ENCODE measurements at regions not wholly inside any gene's neighbourhood (a gene's known extent, or its start where the extent isn't known, plus 50 kb on each side); places are given as distances from the start of the nearest gene placed in this dataset.
"Not testable (repeated sequence)": the region's sequence is repeated elsewhere in the genome, so short reads cannot be mapped to it uniquely, and the experiment has no call there.

GRCh38 chr4:101730291-101731117 is 60.0 kb upstream of the BANK1 start:
- DNase-seq (ENCODE audit: low spot score): peak; percentile 55

GRCh38 chr4:101727238-101727637 is 63.3 kb upstream of the BANK1 start:
- DNase-seq (ENCODE audit: low spot score): no peak

- DNase-seq (ENCODE audit: low spot score): no peak
These were observed 66.4 kb upstream of the BANK1 start for GRCh38 chr4:101724093-101724492.

- DNase-seq (ENCODE audit: low spot score): no peak
These were observed 71.7 kb upstream of the BANK1 start for GRCh38 chr4:101718810-101719209.

- no peak for DNase-seq (ENCODE audit: low spot score)
These were observed 78.8 kb upstream of the BANK1 start for GRCh38 chr4:101711590-101712260.

- DNase-seq (ENCODE audit: low spot score): no peak
These were observed 79.7 kb upstream of the BANK1 start for GRCh38 chr4:101710806-101711205.

- DNase-seq (ENCODE audit: low spot score): no peak
These were observed 82.1 kb upstream of the BANK1 start for GRCh38 chr4:101708293-101709039.

GRCh38 chr4:101707596-101707995 is 82.9 kb upstream of the BANK1 start:
- DNase-seq (ENCODE audit: low spot score): no peak

GRCh38 chr4:101706535-101707057 is 83.9 kb upstream of the BANK1 start:
- no peak for DNase-seq (ENCODE audit: low spot score)

- DNase-seq (ENCODE audit: low spot score): no peak
These were observed 89.0 kb upstream of the BANK1 start for GRCh38 chr4:101701551-101701950.

- DNase-seq (ENCODE audit: low spot score): no peak
These were observed 90.9 kb upstream of the BANK1 start for GRCh38 chr4:101699441-101700124.

- no peak for DNase-seq (ENCODE audit: low spot score)
These were observed 93.3 kb upstream of the BANK1 start for GRCh38 chr4:101697266-101697665.

- DNase-seq (ENCODE audit: low spot score): no peak
These were observed 94.1 kb upstream of the BANK1 start for GRCh38 chr4:101696276-101697010.

GRCh38 chr4:101695176-101695575 is 95.4 kb upstream of the BANK1 start:
- no peak for DNase-seq (ENCODE audit: low spot score)

GRCh38 chr4:101694403-101694802 is 96.1 kb upstream of the BANK1 start:
- DNase-seq (ENCODE audit: low spot score): not testable (repeated sequence)

- DNase-seq (ENCODE audit: low spot score): no peak
These were observed 96.6 kb upstream of the BANK1 start for GRCh38 chr4:101693842-101694398.

GRCh38 chr4:101689220-101689619 is 101.3 kb upstream of the BANK1 start:
- DNase-seq (ENCODE audit: low spot score): no peak

- no peak for DNase-seq (ENCODE audit: low spot score)
These were observed 105.4 kb upstream of the BANK1 start for GRCh38 chr4:101685126-101685525.

GRCh38 chr4:101682946-101683345 is 107.6 kb upstream of the BANK1 start:
- DNase-seq (ENCODE audit: low spot score): no peak

- no peak for DNase-seq (ENCODE audit: low spot score)
These were observed 112.3 kb upstream of the BANK1 start for GRCh38 chr4:101678180-101678579.

GRCh38 chr4:101670897-101671296 is 119.6 kb upstream of the BANK1 start:
- DNase-seq (ENCODE audit: low spot score): no peak

All from LoVo (cell line).